ENCODE measurements at regions not wholly inside any gene's neighbourhood (a gene's known extent, or its start where the extent isn't known, plus 50 kb on each side); places are given as distances from the start of the nearest gene placed in this dataset.

- TF ChIP-seq ESRRA (IDR thresholded peaks at IDR 0.05; ENCODE audit: low read length) (no peak), HDGF (IDR thresholded peaks at IDR 0.05) (no peak)
- SMC1A ChIA-PET (ENCODE audit: uncharacterized antibody, unreplicated experiment): interaction anchor here (1.4 kb wide), 1 partner anchor 328 kb away, joined by 3 read pairs; no protein-coding TSS in a partner anchor
- Histone ChIP-seq H3K9me3 (replicated peaks; ENCODE audit: control insufficient read depth, insufficient read depth, low read length) (no peaks in the 10 kb centered on the region), H4K20me1 (ENCODE audit: control insufficient read depth, insufficient read depth) (no peaks in the 10 kb centered on the region), H3K79me2 (ENCODE audit: control insufficient read depth, insufficient read depth, low read length) (no peaks in the 10 kb centered on the region), H3K4me3 (no peak overlapping the region), H3K27me3 (replicated peaks in 1 of 2; ENCODE audit: control insufficient read depth in 2 of 2, insufficient read depth in 2 of 2, low read length in 1 of 2) (peaks cover 0 to 3% of the 10 kb centered on the region in 2 experiments; a peak in 3 of 4 replicates), H2AFZ (ENCODE audit: control insufficient read depth, low read depth, low read length) (no peak overlapping the region), H3K36me3 (ENCODE audit: control insufficient read depth in 2 of 2, insufficient read depth in 2 of 2, low read length in 1 of 2) (no peaks in the 10 kb centered on the region), H3K4me1 (ENCODE audit: control insufficient read depth, insufficient read depth, low read length) (no peaks in the 10 kb centered on the region), H3K27ac (ENCODE audit: control insufficient read depth, insufficient read depth) (no peak overlapping the region), H3K4me2 (ENCODE audit: control insufficient read depth, insufficient read depth) (no peak overlapping the region), H3K9ac (ENCODE audit: control insufficient read depth, insufficient read depth, low read length) (no peak overlapping the region)
- DNase-seq (ENCODE audit: low read depth, low spot score) (no peak), FAIRE-seq (no peak), ATAC-seq (no peak)
- WGBS (ENCODE audit: insufficient coverage, insufficient replicate concordance, low lambda C conversion rate, missing lambda C conversion rate): 36% methylated on average over 11 of the region's 11 CpGs
- POLR2A ChIA-PET: no interaction called here
- BruUV-seq (replicated peaks): no TSS peak
- in situ Hi-C loops (cut with MboI) (no loop called here), intact Hi-C loops (cut with micrococcal nuclease; ENCODE audit: unreplicated experiment) (no loop called here)
- RAD21 ChIA-PET (ENCODE audit: unreplicated experiment): interaction anchor here (1.5 kb wide), 1 partner anchor 33 kb away, joined by 3 read pairs; no protein-coding TSS in a partner anchor
- CTCF ChIA-PET: interaction anchor here (1.1 kb wide), 1 partner anchor 33 kb away, joined by 6 read pairs; no protein-coding TSS in a partner anchor
Observed at GRCh38 chr3:13124631-13125030, 51.4 kb upstream of the IQSEC1 start.

GRCh38 chr3:13123765-13124164 lies 50.5 kb upstream of the IQSEC1 start:
- no peaks in the 10 kb centered on the region for H3K9me3 ChIP-seq (replicated peaks; ENCODE audit: control insufficient read depth, insufficient read depth, low read length)
- peaks cover 0 to 3% of the 10 kb centered on the region in 2 experiments; a peak in 3 of 4 replicates for H3K27me3 ChIP-seq (replicated peaks in 1 of 2; ENCODE audit: control insufficient read depth in 2 of 2, insufficient read depth in 2 of 2, low read length in 1 of 2)
- no peaks in the 10 kb centered on the region for H3K4me1 ChIP-seq (ENCODE audit: control insufficient read depth, insufficient read depth, low read length)
- no peak overlapping the region for H3K4me2 ChIP-seq (ENCODE audit: control insufficient read depth, insufficient read depth)
- BruUV-seq (replicated peaks): no TSS peak
- H3K4me3 ChIP-seq: no peak overlapping the region
- H4K20me1 ChIP-seq (ENCODE audit: control insufficient read depth, insufficient read depth): no peaks in the 10 kb centered on the region
- no peak overlapping the region for H3K9ac ChIP-seq (ENCODE audit: control insufficient read depth, insufficient read depth, low read length)
- 34% methylated on average over 11 of the region's 11 CpGs for WGBS (ENCODE audit: insufficient coverage, insufficient replicate concordance, low lambda C conversion rate, missing lambda C conversion rate)
- DNase-seq (ENCODE audit: low read depth, low spot score): no peak
- intact Hi-C loops (cut with micrococcal nuclease; ENCODE audit: unreplicated experiment): no loop called here
- ChIA-PET RAD21 (ENCODE audit: unreplicated experiment) (no interaction called here), CTCF (interaction anchor here (1.1 kb wide), 1 partner anchor 32 kb away, joined by 6 read pairs; no protein-coding TSS in a partner anchor), SMC1A (ENCODE audit: uncharacterized antibody, unreplicated experiment) (interaction anchor here (1.4 kb wide), 1 partner anchor 329 kb away, joined by 3 read pairs; no protein-coding TSS in a partner anchor), POLR2A (no interaction called here)
- in situ Hi-C loops (cut with MboI): no loop called here
- ATAC-seq: no peak
- no peak overlapping the region for H2AFZ ChIP-seq (ENCODE audit: control insufficient read depth, low read depth, low read length)
- no peak overlapping the region for H3K27ac ChIP-seq (ENCODE audit: control insufficient read depth, insufficient read depth)
- TF ChIP-seq HDAC6 (IDR thresholded peaks at IDR 0.05; ENCODE audit: unreplicated experiment) (no peak), LARP7 (IDR thresholded peaks at IDR 0.05) (no peak), IRF3 (IDR thresholded peaks at IDR 0.05) (no peak), ZBTB40 (IDR thresholded peaks at IDR 0.05; ENCODE audit: borderline replicate concordance) (peak; percentile 26; the same call in 1 of the 2 replicates)
- FAIRE-seq: no peak
- H3K79me2 ChIP-seq (ENCODE audit: control insufficient read depth, insufficient read depth, low read length): no peaks in the 10 kb centered on the region
- no peaks in the 10 kb centered on the region for H3K36me3 ChIP-seq (ENCODE audit: control insufficient read depth in 2 of 2, insufficient read depth in 2 of 2, low read length in 1 of 2)
